ENCODE measurements at regions not wholly inside any gene's neighbourhood (a gene's known extent, or its start where the extent isn't known, plus 50 kb on each side); places are given as distances from the start of the nearest gene placed in this dataset.

GRCh38 chr5:6979061-6979460 is 265.8 kb downstream of the TENT4A start:
- Mint-ChIP-seq H3K4me3 (no peak overlapping the region), H3K27me3 (no peaks in the 10 kb centered on the region), H3K27ac (no peak overlapping the region), H3K9me3 (peaks cover 0 to under 1% (median 0%) of the 10 kb centered on the region in 8 donors), H3K4me1 (no peaks in the 10 kb centered on the region), H3K36me3 (no peaks in the 10 kb centered on the region)
- Histone ChIP-seq H3K27me3 (ENCODE audit: insufficient read depth, low read length) (no peaks in the 10 kb centered on the region), H3K36me3 (ENCODE audit: insufficient read depth, low read length) (no peaks in the 10 kb centered on the region), H3K9me3 (ENCODE audit: control insufficient read depth in 1 of 2, low read length in 2 of 2) (no peaks in the 10 kb centered on the region), H3K4me3 (ENCODE audit: low read length in 2 of 2) (no peak overlapping the region), H3K4me1 (ENCODE audit: insufficient read depth, low read length) (no peaks in the 10 kb centered on the region), H3K27ac (ENCODE audit: low read depth, low read length) (no peak overlapping the region)
- CTCF ChIA-PET (ENCODE audit: partially characterized antibody), result no interaction called here
- POLR2A ChIA-PET (ENCODE audit: partially characterized antibody), result no interaction called here
- no peak for DNase-seq
- intact Hi-C loops (cut with micrococcal nuclease), result no loop called here

GRCh38 chr5:6989230-6989629 is 276.0 kb downstream of the TENT4A start:
- Mint-ChIP-seq H3K4me1 (no peaks in the 10 kb centered on the region), H3K27ac (no peak overlapping the region), H3K9me3 (peaks cover 0 to 3% (median under 1%) of the 10 kb centered on the region in 8 donors), H3K4me3 (no peak overlapping the region), H3K36me3 (no peaks in the 10 kb centered on the region), H3K27me3 (peaks cover 3 to 4% of the 10 kb centered on the region in 2 donors)
- intact Hi-C loops (cut with micrococcal nuclease), result no loop called here
- POLR2A ChIA-PET (ENCODE audit: partially characterized antibody), result no interaction called here
- no peak for DNase-seq
- Histone ChIP-seq H3K27ac (ENCODE audit: low read depth, low read length) (no peak overlapping the region), H3K27me3 (ENCODE audit: insufficient read depth, low read length) (no peaks in the 10 kb centered on the region), H3K9me3 (ENCODE audit: control insufficient read depth in 1 of 2, low read length in 2 of 2) (no peaks in the 10 kb centered on the region), H3K4me3 (ENCODE audit: low read length in 2 of 2) (no peak overlapping the region), H3K36me3 (ENCODE audit: insufficient read depth, low read length) (no peaks in the 10 kb centered on the region), H3K4me1 (ENCODE audit: insufficient read depth, low read length) (no peaks in the 10 kb centered on the region)
- CTCF ChIA-PET (ENCODE audit: partially characterized antibody), result no interaction called here

- CTCF ChIA-PET (ENCODE audit: partially characterized antibody), result no interaction called here
- Histone ChIP-seq H3K27me3 (ENCODE audit: insufficient read depth, low read length) (no peaks in the 10 kb centered on the region), H3K4me1 (ENCODE audit: insufficient read depth, low read length) (no peaks in the 10 kb centered on the region), H3K4me3 (ENCODE audit: low read length in 2 of 2) (no peak overlapping the region), H3K27ac (ENCODE audit: low read depth, low read length) (no peak overlapping the region), H3K9me3 (ENCODE audit: control insufficient read depth in 1 of 2, low read length in 2 of 2) (no peaks in the 10 kb centered on the region), H3K36me3 (ENCODE audit: insufficient read depth, low read length) (no peaks in the 10 kb centered on the region)
- no peak for DNase-seq
- peaks cover 0 to 4% (median under 1%) of the 10 kb centered on the region in 8 donors for H3K9me3 Mint-ChIP-seq
- intact Hi-C loops (cut with micrococcal nuclease), result no loop called here
- no peaks in the 10 kb centered on the region for H3K36me3 Mint-ChIP-seq
- peaks cover 3 to 7% of the 10 kb centered on the region in 2 donors for H3K27me3 Mint-ChIP-seq
- H3K27ac Mint-ChIP-seq, result no peak overlapping the region
- no peaks in the 10 kb centered on the region for H3K4me1 Mint-ChIP-seq
- no peak overlapping the region for H3K4me3 Mint-ChIP-seq
- POLR2A ChIA-PET (ENCODE audit: partially characterized antibody), result no interaction called here
Observed at GRCh38 chr5:6994097-6994496, 280.9 kb downstream of the TENT4A start.

DNA sequence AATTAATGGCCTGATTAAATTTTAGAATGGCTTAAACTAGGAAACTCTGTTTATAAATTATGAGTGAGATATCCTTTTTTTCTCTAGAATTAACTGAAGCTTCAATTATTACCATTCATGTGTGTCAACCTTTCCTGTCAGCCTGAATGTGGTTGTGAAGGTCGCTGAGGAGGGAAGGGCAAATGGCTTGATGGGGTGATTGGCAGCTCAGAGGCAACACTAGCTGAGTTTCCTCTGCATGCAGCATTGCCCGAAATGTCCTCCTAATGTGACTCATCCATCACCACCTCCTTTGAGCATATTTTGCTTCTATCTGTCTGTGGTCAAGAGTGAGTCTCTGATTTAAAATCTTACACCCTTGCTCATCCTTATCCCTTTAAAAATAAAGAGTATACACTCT is 281.9 kb downstream of the TENT4A start:
- Histone ChIP-seq H3K4me3 (ENCODE audit: low read length in 2 of 2) (no peak overlapping the region), H3K36me3 (ENCODE audit: insufficient read depth, low read length) (no peaks in the 10 kb centered on the region), H3K27me3 (ENCODE audit: insufficient read depth, low read length) (no peaks in the 10 kb centered on the region), H3K27ac (ENCODE audit: low read depth, low read length) (no peak overlapping the region), H3K9me3 (ENCODE audit: control insufficient read depth in 1 of 2, low read length in 2 of 2) (no peaks in the 10 kb centered on the region), H3K4me1 (ENCODE audit: insufficient read depth, low read length) (no peaks in the 10 kb centered on the region)
- DNase-seq, result no peak
- no peak overlapping the region for H3K27ac Mint-ChIP-seq
- H3K36me3 Mint-ChIP-seq, result no peaks in the 10 kb centered on the region
- POLR2A ChIA-PET (ENCODE audit: partially characterized antibody), result no interaction called here
- no peak overlapping the region for H3K4me3 Mint-ChIP-seq
- no peaks in the 10 kb centered on the region for H3K4me1 Mint-ChIP-seq
- H3K9me3 Mint-ChIP-seq, result peaks cover 0 to 5% (median 4%) of the 10 kb centered on the region in 8 donors
- intact Hi-C loops (cut with micrococcal nuclease), result no loop called here
- CTCF ChIA-PET (ENCODE audit: partially characterized antibody), result interaction anchor here (1.5 kb wide), 1 partner anchor 9 kb away, joined by 3 read pairs; no protein-coding TSS in a partner anchor
- peaks cover 3 to 7% of the 10 kb centered on the region in 2 donors for H3K27me3 Mint-ChIP-seq

GRCh38 chr5:7000310-7000709 is 287.1 kb downstream of the TENT4A start:
- Histone ChIP-seq H3K9me3 (ENCODE audit: control insufficient read depth in 1 of 2, low read length in 2 of 2) (no peaks in the 10 kb centered on the region), H3K4me3 (ENCODE audit: low read length in 2 of 2) (no peak overlapping the region), H3K27ac (ENCODE audit: low read depth, low read length) (no peak overlapping the region), H3K27me3 (ENCODE audit: insufficient read depth, low read length) (no peaks in the 10 kb centered on the region), H3K36me3 (ENCODE audit: insufficient read depth, low read length) (no peaks in the 10 kb centered on the region), H3K4me1 (ENCODE audit: insufficient read depth, low read length) (no peaks in the 10 kb centered on the region)
- Mint-ChIP-seq H3K27me3 (peaks cover 0 to 5% of the 10 kb centered on the region in 2 donors), H3K4me3 (no peak overlapping the region), H3K27ac (no peak overlapping the region), H3K9me3 (peaks cover 0 to 8% (median 5%) of the 10 kb centered on the region in 8 donors), H3K4me1 (no peaks in the 10 kb centered on the region), H3K36me3 (no peaks in the 10 kb centered on the region)
- POLR2A ChIA-PET (ENCODE audit: partially characterized antibody), result no interaction called here
- no peak for DNase-seq
- intact Hi-C loops (cut with micrococcal nuclease), result no loop called here
- CTCF ChIA-PET (ENCODE audit: partially characterized antibody), result no interaction called here

DNA sequence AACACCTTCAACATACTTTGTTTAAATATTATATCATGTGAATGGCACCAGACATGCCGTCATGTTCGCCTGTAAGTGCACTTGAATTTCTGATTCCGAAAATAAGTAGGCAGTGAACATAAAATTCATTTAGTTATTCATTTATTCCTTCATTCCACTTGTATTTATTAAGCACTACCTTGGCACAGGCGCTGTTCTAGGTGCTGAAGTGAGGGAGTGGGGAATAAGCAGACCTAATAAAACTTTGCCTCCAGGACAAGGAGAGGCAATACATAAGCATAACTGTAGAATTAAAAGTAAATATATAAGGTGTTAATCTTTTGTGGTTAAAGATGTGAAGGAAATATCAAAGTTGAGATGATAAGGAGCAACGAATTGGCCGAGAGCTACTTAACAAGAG is 297.4 kb downstream of the TENT4A start:
- no peaks in the 10 kb centered on the region for H3K36me3 ChIP-seq (ENCODE audit: insufficient read depth, low read length)
- H3K27ac ChIP-seq (ENCODE audit: low read depth, low read length), result no peak overlapping the region
- H3K27ac Mint-ChIP-seq, result no peak overlapping the region
- H3K9me3 Mint-ChIP-seq, result peaks cover 0 to 5% (median 0%) of the 10 kb centered on the region in 8 donors
- ChIA-PET POLR2A (ENCODE audit: partially characterized antibody) (no interaction called here), CTCF (ENCODE audit: partially characterized antibody) (no interaction called here)
- no peaks in the 10 kb centered on the region for H3K4me1 Mint-ChIP-seq
- no peak overlapping the region for H3K4me3 Mint-ChIP-seq
- DNase-seq, result no peak
- H3K9me3 ChIP-seq (ENCODE audit: control insufficient read depth in 1 of 2, low read length in 2 of 2), result no peaks in the 10 kb centered on the region
- peaks cover 0 to 1% of the 10 kb centered on the region in 2 donors for H3K27me3 Mint-ChIP-seq
- no peak overlapping the region for H3K4me3 ChIP-seq (ENCODE audit: low read length in 2 of 2)
- intact Hi-C loops (cut with micrococcal nuclease), result no loop called here
- no peaks in the 10 kb centered on the region for H3K36me3 Mint-ChIP-seq
- no peaks in the 10 kb centered on the region for H3K4me1 ChIP-seq (ENCODE audit: insufficient read depth, low read length)
- no peaks in the 10 kb centered on the region for H3K27me3 ChIP-seq (ENCODE audit: insufficient read depth, low read length)

DNA sequence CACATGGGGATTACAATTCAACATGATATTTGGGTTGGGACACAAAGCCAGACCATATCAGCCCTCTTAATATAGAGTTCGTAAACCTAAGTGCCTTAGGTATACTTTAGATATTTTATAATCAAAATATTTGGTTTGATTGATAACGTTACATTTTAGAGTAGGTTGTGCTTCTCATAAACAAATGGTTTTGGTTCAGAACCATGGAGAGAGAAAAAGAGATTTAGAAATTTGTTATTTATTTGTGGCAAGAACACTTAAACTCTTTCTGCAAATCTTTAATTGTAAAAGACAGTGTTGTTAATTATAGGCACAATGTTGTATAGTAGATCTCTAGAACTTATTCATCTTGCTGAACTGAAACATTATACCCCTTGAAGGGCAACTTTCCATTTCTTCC is 298.8 kb downstream of the TENT4A start:
- Mint-ChIP-seq H3K27ac (no peak overlapping the region), H3K36me3 (no peaks in the 10 kb centered on the region)
- no peaks in the 10 kb centered on the region for H3K4me1 ChIP-seq (ENCODE audit: insufficient read depth, low read length)

DNA sequence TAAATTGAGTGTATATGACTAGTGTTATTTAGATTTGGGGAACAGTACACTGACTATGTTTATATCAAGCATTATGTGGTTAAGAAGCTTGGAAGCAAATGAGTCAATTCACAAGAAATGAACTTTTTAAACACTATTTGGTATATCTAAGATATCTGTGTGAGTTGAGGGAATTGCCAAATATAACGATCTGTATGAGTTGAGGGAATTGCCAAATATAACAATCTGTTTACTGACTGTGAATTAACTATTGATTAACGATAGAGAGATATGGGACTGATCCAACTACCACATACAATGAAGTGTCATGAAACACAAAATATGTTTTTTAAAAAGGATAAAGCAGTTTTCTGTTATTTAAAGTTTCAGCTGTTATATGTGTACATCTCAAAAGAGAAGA is 301.4 kb downstream of the TENT4A start:
- Histone ChIP-seq H3K4me1 (ENCODE audit: insufficient read depth, low read length) (no peaks in the 10 kb centered on the region), H3K4me3 (ENCODE audit: low read length in 2 of 2) (no peak overlapping the region), H3K27ac (ENCODE audit: low read depth, low read length) (no peak overlapping the region), H3K36me3 (ENCODE audit: insufficient read depth, low read length) (no peaks in the 10 kb centered on the region), H3K27me3 (ENCODE audit: insufficient read depth, low read length) (no peaks in the 10 kb centered on the region), H3K9me3 (ENCODE audit: control insufficient read depth in 1 of 2, low read length in 2 of 2) (no peaks in the 10 kb centered on the region)
- Mint-ChIP-seq H3K9me3 (peaks cover 0 to 4% (median 0%) of the 10 kb centered on the region in 8 donors), H3K27ac (no peak overlapping the region), H3K36me3 (no peaks in the 10 kb centered on the region), H3K4me3 (no peak overlapping the region), H3K4me1 (no peaks in the 10 kb centered on the region), H3K27me3 (peaks cover 0 to 1% of the 10 kb centered on the region in 2 donors)
- CTCF ChIA-PET (ENCODE audit: partially characterized antibody), result no interaction called here
- POLR2A ChIA-PET (ENCODE audit: partially characterized antibody), result no interaction called here
- intact Hi-C loops (cut with micrococcal nuclease), result no loop called here
- no peak for DNase-seq

More for the DNA sequence above, 298.8 kb downstream of the TENT4A start:
- intact Hi-C loops (cut with micrococcal nuclease), result no loop called here
- Histone ChIP-seq H3K9me3 (ENCODE audit: control insufficient read depth in 1 of 2, low read length in 2 of 2) (no peaks in the 10 kb centered on the region), H3K27me3 (ENCODE audit: insufficient read depth, low read length) (no peaks in the 10 kb centered on the region), H3K4me3 (ENCODE audit: low read length in 2 of 2) (no peak overlapping the region), H3K27ac (ENCODE audit: low read depth, low read length) (no peak overlapping the region), H3K36me3 (ENCODE audit: insufficient read depth, low read length) (no peaks in the 10 kb centered on the region)
- no peak overlapping the region for H3K4me3 Mint-ChIP-seq
- peaks cover 0 to 3% of the 10 kb centered on the region in 2 donors for H3K27me3 Mint-ChIP-seq
- H3K4me1 Mint-ChIP-seq, result no peaks in the 10 kb centered on the region
- peaks cover 0 to 5% (median 0%) of the 10 kb centered on the region in 8 donors for H3K9me3 Mint-ChIP-seq
- DNase-seq, result no peak
- ChIA-PET POLR2A (ENCODE audit: partially characterized antibody) (no interaction called here), CTCF (ENCODE audit: partially characterized antibody) (no interaction called here)
